Activated naive CD8-positive, alpha-beta T cell treated with anti-CD3 and anti-CD28 coated beads for 36 hours (primary cell): ENCODE measurements at regions not wholly inside any gene's neighbourhood (a gene's known extent, or its start where the extent isn't known, plus 50 kb on each side); places are given as distances from the start of the nearest gene placed in this dataset.
"Not testable (repeated sequence)": the region's sequence is repeated elsewhere in the genome, so short reads cannot be mapped to it uniquely, and the experiment has no call there.

ENCODE experiments used
- DNase-seq: peaks from one replicate; pipeline ENCODE4 v3.0.0; 2021
- H3K27ac Mint-ChIP-seq: one replicate; pipeline ENCODE4 v1.8.0; 2022; ENCODE audit warnings: mild to moderate bottlenecking, moderate library complexity, mixed read lengths
- H3K27me3 Mint-ChIP-seq: one replicate; pipeline ENCODE4 v1.8.0; 2022; ENCODE audit warnings: mild to moderate bottlenecking, mixed read lengths
- H3K36me3 Mint-ChIP-seq: one replicate; pipeline ENCODE4 v1.8.0; 2021; ENCODE audit warnings: mild to moderate bottlenecking, mixed read lengths
- H3K4me1 Mint-ChIP-seq: one replicate; pipeline ENCODE4 v1.8.0; 2021; ENCODE audit warnings: mixed read lengths
- H3K4me3 Mint-ChIP-seq: one replicate; pipeline ENCODE4 v1.8.0; 2022; ENCODE audit warnings: mild to moderate bottlenecking, moderate library complexity, mixed read lengths
- H3K9me3 Mint-ChIP-seq: one replicate; pipeline ENCODE4 v1.8.0; 2022; ENCODE audit warnings: mixed read lengths

DNA sequence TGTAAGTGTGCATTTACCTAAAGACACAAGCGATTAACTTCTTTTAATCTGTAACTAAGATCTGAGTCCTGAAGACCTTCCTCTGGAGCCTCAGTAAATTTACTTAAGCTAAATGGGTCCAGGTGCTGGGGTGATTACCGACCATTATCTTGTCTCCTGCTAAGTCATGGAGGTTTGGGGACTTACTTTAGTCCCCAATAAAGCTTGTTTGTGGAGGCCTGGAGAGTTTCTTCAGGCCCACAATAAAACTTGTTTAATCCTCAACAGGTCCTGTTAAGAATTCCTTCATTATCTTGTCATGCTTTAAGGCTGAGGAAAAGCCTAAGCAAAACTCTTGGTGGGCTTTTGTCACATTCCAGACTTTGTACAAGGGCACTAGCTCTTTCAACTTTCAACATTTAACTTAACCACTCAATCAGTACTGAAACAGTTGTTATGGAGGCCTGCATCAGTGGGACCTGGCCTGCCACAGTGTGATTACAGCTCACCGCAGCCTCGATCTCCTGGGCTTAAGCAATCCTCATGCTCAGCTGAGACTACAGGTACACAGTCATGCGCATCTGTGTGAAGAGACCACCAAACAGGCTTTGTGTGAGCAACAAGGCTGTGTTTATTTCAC, 84.0 kb downstream of the FMO4 start:
- H3K4me3 Mint-ChIP-seq, result no peak overlapping the region
- no peaks in the 10 kb centered on the region for H3K9me3 Mint-ChIP-seq
- no peak for DNase-seq
- no peaks in the 10 kb centered on the region for H3K27me3 Mint-ChIP-seq
- no peak overlapping the region for H3K27ac Mint-ChIP-seq
- H3K4me1 Mint-ChIP-seq, result no peaks in the 10 kb centered on the region
- H3K36me3 Mint-ChIP-seq, result no peaks in the 10 kb centered on the region

GRCh38 chr1:171403393-171403792, 81.9 kb upstream of the PRRC2C start:
- peaks cover 4% of the 10 kb centered on the region for H3K36me3 Mint-ChIP-seq
- DNase-seq, result no peak
- no peak overlapping the region for H3K4me3 Mint-ChIP-seq
- H3K27ac Mint-ChIP-seq, result no peak overlapping the region
- no peaks in the 10 kb centered on the region for H3K4me1 Mint-ChIP-seq
- H3K9me3 Mint-ChIP-seq, result peaks cover 11% of the 10 kb centered on the region
- peaks cover 6% of the 10 kb centered on the region for H3K27me3 Mint-ChIP-seq

DNA sequence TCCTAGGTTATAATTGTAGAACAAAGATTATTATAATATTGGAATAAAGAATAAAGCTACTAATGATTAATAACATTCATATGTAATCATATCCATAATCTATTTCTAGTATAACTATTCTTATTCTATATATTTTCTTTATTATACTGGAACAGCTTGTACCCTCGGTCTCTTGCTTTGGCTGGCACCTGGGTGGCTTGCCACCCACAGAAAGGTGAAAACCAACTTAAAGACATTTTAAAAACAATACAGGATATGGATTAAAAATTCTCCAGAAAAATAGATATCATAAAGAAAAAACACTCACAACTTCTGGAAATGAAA, 80.0 kb upstream of the PRRC2C start:
- H3K27ac Mint-ChIP-seq, result no peak overlapping the region
- H3K9me3 Mint-ChIP-seq, result peaks cover 11% of the 10 kb centered on the region
- no peak for DNase-seq
- no peaks in the 10 kb centered on the region for H3K4me1 Mint-ChIP-seq
- H3K36me3 Mint-ChIP-seq, result peaks cover 4% of the 10 kb centered on the region
- H3K27me3 Mint-ChIP-seq, result peaks cover 6% of the 10 kb centered on the region
- no peak overlapping the region for H3K4me3 Mint-ChIP-seq

GRCh38 chr1:171413557-171413956, 71.8 kb upstream of the PRRC2C start:
- not testable (repeated sequence) for H3K27ac Mint-ChIP-seq, DNase-seq, H3K4me3 Mint-ChIP-seq, H3K27me3 Mint-ChIP-seq, H3K4me1 Mint-ChIP-seq, H3K36me3 Mint-ChIP-seq, H3K9me3 Mint-ChIP-seq

GRCh38 chr1:171418546-171418945, 66.8 kb upstream of the PRRC2C start:
- no peak overlapping the region for H3K4me3 Mint-ChIP-seq
- H3K27me3 Mint-ChIP-seq, result no peaks in the 10 kb centered on the region
- peaks cover 17% of the 10 kb centered on the region for H3K4me1 Mint-ChIP-seq
- no peaks in the 10 kb centered on the region for H3K9me3 Mint-ChIP-seq
- H3K27ac Mint-ChIP-seq, result no peak overlapping the region
- no peak for DNase-seq
- no peaks in the 10 kb centered on the region for H3K36me3 Mint-ChIP-seq

- no peak for DNase-seq
- no peaks in the 10 kb centered on the region for H3K36me3 Mint-ChIP-seq
- peak overlapping the region; percentile 6 for H3K4me3 Mint-ChIP-seq
- peaks cover 17% of the 10 kb centered on the region for H3K4me1 Mint-ChIP-seq
- H3K27me3 Mint-ChIP-seq, result no peaks in the 10 kb centered on the region
- no peaks in the 10 kb centered on the region for H3K9me3 Mint-ChIP-seq
- peak overlapping the region; percentile 79 for H3K27ac Mint-ChIP-seq
These were observed 64.5 kb upstream of the PRRC2C start for GRCh38 chr1:171420810-171421209.

DNA sequence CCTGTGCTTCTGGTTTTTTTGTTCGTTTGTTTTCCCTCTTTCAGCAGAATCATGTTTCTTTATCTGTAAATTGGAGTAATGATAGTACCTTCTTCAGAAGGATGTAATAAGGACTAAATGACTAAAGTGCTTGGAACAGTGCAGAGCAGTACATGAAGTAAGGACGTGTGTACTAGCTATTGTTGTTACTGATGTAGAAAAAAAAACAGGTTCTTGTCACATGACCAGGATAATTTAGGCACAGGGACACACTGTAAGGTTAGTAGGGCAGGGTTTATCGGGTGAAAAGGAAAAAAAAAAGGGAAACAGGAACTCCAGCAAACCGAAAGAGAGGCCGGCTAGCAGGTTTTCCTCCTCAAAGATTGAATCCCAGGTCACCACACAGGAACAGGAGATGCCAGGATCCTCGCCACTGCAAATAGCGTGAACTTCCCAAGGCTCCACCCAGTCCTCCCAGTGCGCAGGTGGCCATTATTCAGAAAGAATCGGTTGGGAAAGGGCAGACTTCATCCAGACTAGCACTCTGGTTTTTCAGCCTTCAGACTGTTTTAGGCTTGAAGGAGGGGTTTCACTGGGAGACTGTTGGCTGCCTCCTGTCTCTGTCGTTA, 63.8 kb upstream of the PRRC2C start:
- Mint-ChIP-seq H3K36me3 (no peaks in the 10 kb centered on the region), H3K27ac (peak overlapping the region; percentile 79), H3K9me3 (no peaks in the 10 kb centered on the region), H3K27me3 (no peaks in the 10 kb centered on the region), H3K4me3 (no peak overlapping the region), H3K4me1 (peaks cover 17% of the 10 kb centered on the region)
- no peak for DNase-seq

DNA sequence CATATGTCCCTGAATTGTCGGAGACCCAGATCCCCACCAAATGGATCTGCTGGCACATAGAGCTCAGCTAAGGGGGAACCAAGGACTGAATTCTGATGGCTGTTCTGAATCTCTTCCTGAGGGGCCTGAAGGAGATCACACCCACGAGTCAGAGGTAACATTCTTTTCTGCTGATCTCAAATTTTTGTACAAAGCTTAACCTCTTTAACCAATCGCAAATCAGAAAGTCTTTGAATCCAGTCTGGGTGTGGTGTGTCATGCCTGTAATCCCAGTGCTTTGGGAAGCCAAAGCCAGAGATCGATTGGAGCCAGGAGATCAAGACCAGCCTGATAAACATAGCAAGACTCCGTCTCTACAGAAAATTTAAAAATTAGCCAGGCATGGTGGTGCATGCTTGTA, 62.8 kb upstream of the PRRC2C start:
- Mint-ChIP-seq H3K4me1 (peaks cover 17% of the 10 kb centered on the region), H3K27ac (no peak overlapping the region), H3K9me3 (no peaks in the 10 kb centered on the region), H3K36me3 (no peaks in the 10 kb centered on the region), H3K27me3 (no peaks in the 10 kb centered on the region), H3K4me3 (no peak overlapping the region)
- no peak for DNase-seq

GRCh38 chr1:171424494-171424893, 60.8 kb upstream of the PRRC2C start:
- no peaks in the 10 kb centered on the region for H3K27me3 Mint-ChIP-seq
- no peak for DNase-seq
- no peak overlapping the region for H3K4me3 Mint-ChIP-seq
- H3K9me3 Mint-ChIP-seq, result peaks cover 5% of the 10 kb centered on the region
- no peak overlapping the region for H3K27ac Mint-ChIP-seq
- no peaks in the 10 kb centered on the region for H3K36me3 Mint-ChIP-seq
- H3K4me1 Mint-ChIP-seq, result peaks cover 17% of the 10 kb centered on the region

DNA sequence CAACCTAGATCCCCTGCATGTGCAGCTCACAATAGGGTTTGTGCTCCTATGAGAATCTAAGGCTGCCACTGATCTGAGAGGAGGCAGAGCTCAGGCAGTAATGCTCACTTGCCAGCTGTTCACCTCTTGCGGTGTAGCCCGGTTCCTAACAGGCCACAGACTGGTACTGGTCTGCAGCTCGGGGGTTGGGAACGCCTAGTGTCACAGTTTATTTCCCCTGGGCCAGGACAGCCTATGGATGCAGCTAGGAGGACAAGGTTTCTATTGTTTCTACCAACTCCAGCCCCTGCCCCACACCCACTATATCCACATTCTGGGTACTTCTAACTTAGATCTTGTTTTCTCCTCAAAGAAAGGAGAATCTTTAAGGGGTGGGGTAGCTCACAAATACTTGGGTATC, 58.7 kb upstream of the PRRC2C start:
- no peak overlapping the region for H3K27ac Mint-ChIP-seq
- no peaks in the 10 kb centered on the region for H3K4me1 Mint-ChIP-seq
- no peaks in the 10 kb centered on the region for H3K36me3 Mint-ChIP-seq
- H3K9me3 Mint-ChIP-seq, result peaks cover 11% of the 10 kb centered on the region
- H3K4me3 Mint-ChIP-seq, result no peak overlapping the region
- no peak for DNase-seq
- peaks cover 2% of the 10 kb centered on the region for H3K27me3 Mint-ChIP-seq

DNA sequence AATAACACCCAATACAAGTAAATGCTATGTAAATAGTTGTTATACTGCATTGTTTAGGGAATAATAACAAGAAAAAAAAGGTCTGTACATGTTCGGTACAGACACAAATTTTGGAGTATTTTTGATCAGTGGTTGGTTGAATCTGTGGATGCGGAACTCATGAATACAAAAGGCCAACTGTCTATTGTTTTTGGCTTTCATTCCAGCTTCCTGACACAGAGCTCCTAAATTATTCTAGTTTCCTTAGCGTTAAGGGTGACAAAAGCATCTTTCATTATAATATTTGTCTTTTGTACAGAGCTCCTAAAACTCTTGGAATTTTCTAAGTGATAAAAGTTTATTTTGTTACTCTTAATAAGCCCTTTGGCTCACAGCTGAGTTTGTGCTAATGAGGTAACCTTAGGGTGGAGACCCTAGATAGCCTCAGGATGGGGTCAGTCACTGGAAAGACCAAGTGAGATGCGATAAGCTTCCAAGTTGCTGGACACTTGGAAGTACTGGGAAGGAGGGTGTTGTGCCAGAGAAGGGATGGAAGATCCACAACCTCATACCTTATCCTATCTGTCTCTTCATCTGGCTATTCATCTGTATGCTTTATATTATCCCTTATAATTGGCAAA, 57.4 kb upstream of the PRRC2C start:
- Mint-ChIP-seq H3K27ac (no peak overlapping the region), H3K27me3 (peaks cover 3% of the 10 kb centered on the region), H3K36me3 (no peaks in the 10 kb centered on the region), H3K9me3 (peaks cover 11% of the 10 kb centered on the region), H3K4me1 (no peaks in the 10 kb centered on the region), H3K4me3 (no peak overlapping the region)
- DNase-seq, result no peak

- Mint-ChIP-seq H3K27ac (no peak overlapping the region), H3K36me3 (no peaks in the 10 kb centered on the region), H3K4me1 (peaks cover 4% of the 10 kb centered on the region), H3K27me3 (peaks cover 3% of the 10 kb centered on the region), H3K9me3 (peaks cover 11% of the 10 kb centered on the region), H3K4me3 (no peak overlapping the region)
- DNase-seq, result no peak
These were observed 56.2 kb upstream of the PRRC2C start for GRCh38 chr1:171429137-171429536.

GRCh38 chr1:171431994-171432393, 53.3 kb upstream of the PRRC2C start:
- DNase-seq, result no peak
- H3K36me3 Mint-ChIP-seq, result no peaks in the 10 kb centered on the region
- peaks cover 3% of the 10 kb centered on the region for H3K27me3 Mint-ChIP-seq
- peaks cover 11% of the 10 kb centered on the region for H3K9me3 Mint-ChIP-seq
- no peak overlapping the region for H3K4me3 Mint-ChIP-seq
- H3K27ac Mint-ChIP-seq, result no peak overlapping the region
- peaks cover 11% of the 10 kb centered on the region for H3K4me1 Mint-ChIP-seq

DNA sequence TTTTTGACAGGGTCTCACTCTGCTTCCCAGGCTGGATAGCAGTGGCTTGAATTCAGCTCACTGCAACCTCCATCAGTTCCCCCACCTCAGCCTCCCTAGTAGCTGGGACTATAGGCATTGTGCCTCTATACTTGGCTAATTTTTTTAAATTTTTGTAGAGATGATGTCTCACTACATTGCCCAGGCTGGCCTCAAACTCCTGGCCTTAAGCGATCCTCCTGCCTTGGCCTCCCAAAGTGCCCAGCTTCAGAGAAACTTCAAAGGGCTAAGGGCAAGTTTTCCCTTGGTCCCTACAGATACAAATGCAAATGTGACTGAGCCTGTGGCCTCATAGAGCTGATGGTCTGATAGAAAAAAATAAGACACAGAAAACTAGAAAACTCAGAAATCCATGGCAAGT, 52.9 kb upstream of the PRRC2C start:
- DNase-seq, result no peak
- peaks cover 11% of the 10 kb centered on the region for H3K4me1 Mint-ChIP-seq
- no peaks in the 10 kb centered on the region for H3K36me3 Mint-ChIP-seq
- peaks cover 3% of the 10 kb centered on the region for H3K27me3 Mint-ChIP-seq
- peaks cover 11% of the 10 kb centered on the region for H3K9me3 Mint-ChIP-seq
- no peak overlapping the region for H3K4me3 Mint-ChIP-seq
- no peak overlapping the region for H3K27ac Mint-ChIP-seq

- no peak overlapping the region for H3K4me3 Mint-ChIP-seq
- H3K4me1 Mint-ChIP-seq, result peaks cover 11% of the 10 kb centered on the region
- peaks cover 11% of the 10 kb centered on the region for H3K9me3 Mint-ChIP-seq
- no peak for DNase-seq
- H3K36me3 Mint-ChIP-seq, result no peaks in the 10 kb centered on the region
- no peak overlapping the region for H3K27ac Mint-ChIP-seq
- peaks cover 3% of the 10 kb centered on the region for H3K27me3 Mint-ChIP-seq
These were observed 51.9 kb upstream of the PRRC2C start for GRCh38 chr1:171433451-171433850.

GRCh38 chr1:171434717-171435346, 50.5 kb upstream of the PRRC2C start:
- Mint-ChIP-seq H3K27ac (peak overlapping the region; percentile 89), H3K4me3 (peak overlapping the region; percentile 49), H3K27me3 (peaks cover 3% of the 10 kb centered on the region), H3K9me3 (peaks cover 3% of the 10 kb centered on the region), H3K36me3 (no peaks in the 10 kb centered on the region), H3K4me1 (peaks cover 11% of the 10 kb centered on the region)
- DNase-seq, result no peak
